ENCODE measurements at regions not wholly inside any gene's neighbourhood (a gene's known extent, or its start where the extent isn't known, plus 50 kb on each side); places are given as distances from the start of the nearest gene placed in this dataset.

DNA sequence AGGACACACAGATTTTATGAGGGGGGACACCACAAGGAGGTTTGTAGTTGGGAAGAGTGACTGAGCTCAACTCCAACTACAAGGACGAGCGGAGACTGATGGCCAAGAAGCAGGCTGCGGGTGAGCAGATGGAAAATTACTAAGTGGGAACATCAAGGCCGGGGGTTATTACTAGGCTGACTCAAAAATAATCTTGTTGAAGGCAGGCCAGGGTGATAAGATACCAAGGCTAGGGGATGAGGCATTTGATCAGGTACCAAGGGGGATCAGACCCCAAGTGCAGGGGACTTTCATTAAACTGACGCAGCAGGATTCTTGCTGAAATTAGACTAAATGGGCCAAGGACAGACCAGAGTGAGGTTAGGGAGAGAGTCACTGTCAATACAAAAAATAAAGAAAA is 119.4 kb upstream of the SORBS2 start:
- no peak for TF ChIP-seq SMC3 (IDR thresholded peaks at IDR 0.05; ENCODE audit: low read depth, low read length)
- TF ChIP-seq, protein P1, sequence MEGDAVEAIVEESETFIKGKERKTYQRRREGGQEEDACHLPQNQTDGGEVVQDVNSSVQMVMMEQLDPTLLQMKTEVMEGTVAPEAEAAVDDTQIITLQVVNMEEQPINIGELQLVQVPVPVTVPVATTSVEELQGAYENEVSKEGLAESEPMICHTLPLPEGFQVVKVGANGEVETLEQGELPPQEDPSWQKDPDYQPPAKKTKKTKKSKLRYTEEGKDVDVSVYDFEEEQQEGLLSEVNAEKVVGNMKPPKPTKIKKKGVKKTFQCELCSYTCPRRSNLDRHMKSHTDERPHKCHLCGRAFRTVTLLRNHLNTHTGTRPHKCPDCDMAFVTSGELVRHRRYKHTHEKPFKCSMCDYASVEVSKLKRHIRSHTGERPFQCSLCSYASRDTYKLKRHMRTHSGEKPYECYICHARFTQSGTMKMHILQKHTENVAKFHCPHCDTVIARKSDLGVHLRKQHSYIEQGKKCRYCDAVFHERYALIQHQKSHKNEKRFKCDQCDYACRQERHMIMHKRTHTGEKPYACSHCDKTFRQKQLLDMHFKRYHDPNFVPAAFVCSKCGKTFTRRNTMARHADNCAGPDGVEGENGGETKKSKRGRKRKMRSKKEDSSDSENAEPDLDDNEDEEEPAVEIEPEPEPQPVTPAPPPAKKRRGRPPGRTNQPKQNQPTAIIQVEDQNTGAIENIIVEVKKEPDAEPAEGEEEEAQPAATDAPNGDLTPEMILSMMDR (IDR thresholded peaks at IDR 0.05): no peak
- no peak for TF ChIP-seq EZH2phosphoT487 (IDR thresholded peaks at IDR 0.05; ENCODE audit: borderline replicate concordance, low read depth)
- TF ChIP-seq MXI1 (IDR thresholded peaks at IDR 0.05; ENCODE audit: low read depth, low read length): no peak
- TF ChIP-seq MEF2A (IDR thresholded peaks at IDR 0.05; ENCODE audit: borderline replicate concordance, low read depth): no peak
- TF ChIP-seq POLR2AphosphoS5 (IDR thresholded peaks at IDR 0.05; ENCODE audit: low read depth, low read length): no peak
- TF ChIP-seq TAF1 (IDR thresholded peaks at IDR 0.05; ENCODE audit: borderline replicate concordance, low read depth, low read length): no peak
- no peak for TF ChIP-seq YY1 (IDR thresholded peaks at IDR 0.05; ENCODE audit: low read depth)
- no peak for TF ChIP-seq RAD21 (IDR thresholded peaks at IDR 0.05; ENCODE audit: low read length)
- no peak for TF ChIP-seq MAX (IDR thresholded peaks at IDR 0.05; ENCODE audit: low read depth)
- no peak for TF ChIP-seq EP300 (IDR thresholded peaks at IDR 0.05; ENCODE audit: borderline replicate concordance in 1 of 2, low read depth in 1 of 2, low read length in 1 of 2)
- TF ChIP-seq SIN3A (IDR thresholded peaks at IDR 0.05; ENCODE audit: borderline replicate concordance, low read depth, low read length): no peak
- TF ChIP-seq, protein P2, sequence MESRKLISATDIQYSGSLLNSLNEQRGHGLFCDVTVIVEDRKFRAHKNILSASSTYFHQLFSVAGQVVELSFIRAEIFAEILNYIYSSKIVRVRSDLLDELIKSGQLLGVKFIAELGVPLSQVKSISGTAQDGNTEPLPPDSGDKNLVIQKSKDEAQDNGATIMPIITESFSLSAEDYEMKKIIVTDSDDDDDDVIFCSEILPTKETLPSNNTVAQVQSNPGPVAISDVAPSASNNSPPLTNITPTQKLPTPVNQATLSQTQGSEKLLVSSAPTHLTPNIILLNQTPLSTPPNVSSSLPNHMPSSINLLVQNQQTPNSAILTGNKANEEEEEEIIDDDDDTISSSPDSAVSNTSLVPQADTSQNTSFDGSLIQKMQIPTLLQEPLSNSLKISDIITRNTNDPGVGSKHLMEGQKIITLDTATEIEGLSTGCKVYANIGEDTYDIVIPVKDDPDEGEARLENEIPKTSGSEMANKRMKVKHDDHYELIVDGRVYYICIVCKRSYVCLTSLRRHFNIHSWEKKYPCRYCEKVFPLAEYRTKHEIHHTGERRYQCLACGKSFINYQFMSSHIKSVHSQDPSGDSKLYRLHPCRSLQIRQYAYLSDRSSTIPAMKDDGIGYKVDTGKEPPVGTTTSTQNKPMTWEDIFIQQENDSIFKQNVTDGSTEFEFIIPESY (IDR thresholded peaks at IDR 0.05; ENCODE audit: borderline replicate concordance, low read depth): no peak
- TF ChIP-seq, protein P3, sequence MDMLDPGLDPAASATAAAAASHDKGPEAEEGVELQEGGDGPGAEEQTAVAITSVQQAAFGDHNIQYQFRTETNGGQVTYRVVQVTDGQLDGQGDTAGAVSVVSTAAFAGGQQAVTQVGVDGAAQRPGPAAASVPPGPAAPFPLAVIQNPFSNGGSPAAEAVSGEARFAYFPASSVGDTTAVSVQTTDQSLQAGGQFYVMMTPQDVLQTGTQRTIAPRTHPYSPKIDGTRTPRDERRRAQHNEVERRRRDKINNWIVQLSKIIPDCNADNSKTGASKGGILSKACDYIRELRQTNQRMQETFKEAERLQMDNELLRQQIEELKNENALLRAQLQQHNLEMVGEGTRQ (IDR thresholded peaks at IDR 0.05; ENCODE audit: borderline replicate concordance, low read depth, low read length): no peak
